NCI-H2196 (cell line): ENCODE measurements at regions not wholly inside any gene's neighbourhood (a gene's known extent, or its start where the extent isn't known, plus 50 kb on each side); places are given as distances from the start of the nearest gene placed in this dataset.
"Not testable (repeated sequence)": the region's sequence is repeated elsewhere in the genome, so short reads cannot be mapped to it uniquely, and the experiment has no call there.

Experiments used
- DNase-seq: peaks from one replicate; lab custom pipeline; 2025; ENCODE audit not compliant: unreplicated experiment; lab: John Stamatoyannopoulos, UW

GRCh38 chr5:69004676-69005075 is 89.1 kb upstream of the SLC30A5 start:
- DNase-seq = no peak

- no peak for DNase-seq
Observed at GRCh38 chr5:69006030-69006429, 87.8 kb upstream of the SLC30A5 start.

- no peak for DNase-seq
Observed at GRCh38 chr5:69007163-69007562, 86.7 kb upstream of the SLC30A5 start.

- DNase-seq = peak; percentile 30
Observed at GRCh38 chr5:69007726-69008368, 86.0 kb upstream of the SLC30A5 start.

- DNase-seq = no peak
Observed at GRCh38 chr5:69010476-69010875, 83.3 kb upstream of the SLC30A5 start.

- DNase-seq = no peak
Observed at GRCh38 chr5:69011910-69012309, 81.9 kb upstream of the SLC30A5 start.

- DNase-seq = no peak
Observed at GRCh38 chr5:69013481-69013880, 80.3 kb upstream of the SLC30A5 start.

GRCh38 chr5:69014007-69014406 is 79.8 kb upstream of the SLC30A5 start:
- DNase-seq = not testable (repeated sequence)

GRCh38 chr5:69019668-69020375 is 74.0 kb upstream of the SLC30A5 start:
- no peak for DNase-seq

GRCh38 chr5:69024241-69024651 is 69.6 kb upstream of the SLC30A5 start:
- peak; percentile 23 for DNase-seq

- DNase-seq = no peak
Observed at GRCh38 chr5:69029292-69029691, 64.5 kb upstream of the SLC30A5 start.

GRCh38 chr5:69030358-69031062 is 63.3 kb upstream of the SLC30A5 start:
- no peak for DNase-seq

GRCh38 chr5:69032009-69032408 is 61.8 kb upstream of the SLC30A5 start:
- DNase-seq = no peak

- no peak for DNase-seq
Observed at GRCh38 chr5:69033690-69034089, 60.1 kb upstream of the SLC30A5 start.

- DNase-seq = no peak
Observed at GRCh38 chr5:69034898-69035297, 58.9 kb upstream of the SLC30A5 start.

- DNase-seq = no peak
Observed at GRCh38 chr5:69035665-69036064, 58.1 kb upstream of the SLC30A5 start.

GRCh38 chr5:69038539-69038938 is 55.3 kb upstream of the SLC30A5 start:
- no peak for DNase-seq

- DNase-seq = no peak
Observed at GRCh38 chr5:69039829-69040228, 54.0 kb upstream of the SLC30A5 start.

GRCh38 chr5:69042500-69042899 is 51.3 kb upstream of the SLC30A5 start:
- no peak for DNase-seq

GRCh38 chr5:69042915-69043654 is 50.7 kb upstream of the SLC30A5 start:
- peak; percentile 58 for DNase-seq

- no peak for DNase-seq
Observed at GRCh38 chr5:69043655-69043996, 50.2 kb upstream of the SLC30A5 start.
